Hematopoietic multipotent progenitor cell treated with erythropoietin and hydrocortisone succinate and interleukin-3 and kit ligand, for 17 days (in vitro differentiated cells): ENCODE measurements at regions not wholly inside any gene's neighbourhood (a gene's known extent, or its start where the extent isn't known, plus 50 kb on each side); places are given as distances from the start of the nearest gene placed in this dataset.

Source experiments
- DNase-seq: peaks from one replicate; pipeline ENCODE4 v3.0.0-alpha.2; 2015; ENCODE audit warnings: low spot score

GRCh38 chr4:15339737-15340136 lies 88.1 kb upstream of the C1QTNF7 start:
- no peak for DNase-seq

- no peak for DNase-seq
Measured at GRCh38 chr4:15340332-15340731, 87.5 kb upstream of the C1QTNF7 start.

- DNase-seq, result no peak
Measured at GRCh38 chr4:15340902-15341732, 86.7 kb upstream of the C1QTNF7 start.

- no peak for DNase-seq
Measured at GRCh38 chr4:15341733-15342300, 86.0 kb upstream of the C1QTNF7 start.

GRCh38 chr4:15343000-15343399 lies 84.8 kb upstream of the C1QTNF7 start:
- DNase-seq, result no peak

- DNase-seq, result no peak
Measured at GRCh38 chr4:15343581-15343980, 84.3 kb upstream of the C1QTNF7 start.

GRCh38 chr4:15344041-15344440 lies 83.8 kb upstream of the C1QTNF7 start:
- DNase-seq, result no peak

- no peak for DNase-seq
Measured at GRCh38 chr4:15345134-15345533, 82.7 kb upstream of the C1QTNF7 start.

GRCh38 chr4:15348236-15348635 lies 79.6 kb upstream of the C1QTNF7 start:
- no peak for DNase-seq

GRCh38 chr4:15348695-15349094 lies 79.1 kb upstream of the C1QTNF7 start:
- DNase-seq, result no peak

GRCh38 chr4:15349531-15349935 lies 78.3 kb upstream of the C1QTNF7 start:
- no peak for DNase-seq

GRCh38 chr4:15349965-15350364 lies 77.9 kb upstream of the C1QTNF7 start:
- DNase-seq, result no peak

- no peak for DNase-seq
Measured at GRCh38 chr4:15352524-15352923, 75.3 kb upstream of the C1QTNF7 start.

- DNase-seq, result no peak
Measured at GRCh38 chr4:15353207-15353606, 74.6 kb upstream of the C1QTNF7 start.

- no peak for DNase-seq
Measured at GRCh38 chr4:15354371-15355297, 73.2 kb upstream of the C1QTNF7 start.

- DNase-seq, result no peak
Measured at GRCh38 chr4:15361529-15361928, 66.3 kb upstream of the C1QTNF7 start.

- no peak for DNase-seq
Measured at GRCh38 chr4:15362541-15362940, 65.3 kb upstream of the C1QTNF7 start.

GRCh38 chr4:15364183-15364582 lies 63.6 kb upstream of the C1QTNF7 start:
- no peak for DNase-seq

GRCh38 chr4:15365641-15366040 lies 62.2 kb upstream of the C1QTNF7 start:
- no peak for DNase-seq

- DNase-seq, result no peak
Measured at GRCh38 chr4:15366721-15367120, 61.1 kb upstream of the C1QTNF7 start.

- DNase-seq, result no peak
Measured at GRCh38 chr4:15368856-15369255, 59.0 kb upstream of the C1QTNF7 start.

- no peak for DNase-seq
Measured at GRCh38 chr4:15370296-15370695, 57.5 kb upstream of the C1QTNF7 start.

- DNase-seq, result no peak
Measured at GRCh38 chr4:15373363-15373762, 54.5 kb upstream of the C1QTNF7 start.
